ENCODE measurements at regions not wholly inside any gene's neighbourhood (a gene's known extent, or its start where the extent isn't known, plus 50 kb on each side); places are given as distances from the start of the nearest gene placed in this dataset.
"Not testable (repeated sequence)": the region's sequence is repeated elsewhere in the genome, so short reads cannot be mapped to it uniquely, and the experiment has no call there.

DNA sequence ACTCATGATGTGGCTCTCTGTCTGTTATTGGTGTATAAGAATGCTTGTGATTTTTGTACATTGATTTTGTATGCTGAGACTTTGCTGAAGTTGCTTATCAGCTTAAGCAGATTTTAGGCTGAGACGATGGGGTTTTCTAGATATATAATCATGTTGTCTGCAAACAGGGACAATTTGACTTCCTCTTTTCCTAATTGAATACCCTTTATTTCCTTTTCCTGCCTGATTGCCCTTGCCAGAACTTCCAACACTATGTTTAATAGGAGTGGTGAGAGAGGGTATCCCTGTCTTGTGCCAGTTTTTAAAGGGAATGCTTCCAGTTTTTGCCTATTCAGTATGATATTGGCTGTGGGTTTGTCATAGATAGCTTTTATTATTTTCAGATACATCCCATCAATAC is 5271.3 kb upstream of the TPTE start:
- intact Hi-C loops (cut with micrococcal nuclease; ENCODE audit: unreplicated experiment) = not testable (repeated sequence)

DNA sequence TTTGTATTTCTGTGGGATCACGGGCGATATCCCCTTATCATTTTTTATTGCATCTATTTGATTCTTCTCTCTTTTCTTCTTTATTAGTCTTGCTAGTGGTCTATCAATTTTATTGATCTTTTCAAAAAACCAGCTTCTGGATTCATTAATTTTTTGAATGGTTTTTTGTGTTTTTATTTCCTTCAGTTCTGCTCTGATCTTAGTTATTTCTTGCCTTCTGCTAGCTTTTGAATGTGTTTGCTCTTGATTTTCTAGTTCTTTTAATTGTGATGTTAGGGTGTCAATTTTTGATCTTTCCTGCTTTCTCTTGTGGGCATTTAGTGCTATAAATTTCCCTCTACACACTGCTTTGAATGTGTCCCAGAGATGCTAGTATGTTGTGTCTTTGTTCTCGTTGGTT is 5270.2 kb upstream of the TPTE start:
- RAD21 ChIA-PET (ENCODE audit: unreplicated experiment); H3K27ac ChIP-seq (ENCODE audit: control insufficient read depth, insufficient read depth); in situ Hi-C loops (cut with MboI); H3K79me2 ChIP-seq (ENCODE audit: control insufficient read depth, insufficient read depth, low read length); H3K9ac ChIP-seq (ENCODE audit: control insufficient read depth, insufficient read depth, low read length); H3K4me1 ChIP-seq (ENCODE audit: control insufficient read depth, insufficient read depth, low read length); CTCF ChIA-PET; FAIRE-seq; POLR2A ChIA-PET; intact Hi-C loops (cut with micrococcal nuclease; ENCODE audit: unreplicated experiment); H3K4me3 ChIP-seq; H3K27me3 ChIP-seq (replicated peaks in 1 of 2; ENCODE audit: control insufficient read depth in 2 of 2, insufficient read depth in 2 of 2, low read length in 1 of 2); H3K4me2 ChIP-seq (ENCODE audit: control insufficient read depth, insufficient read depth); H2AFZ ChIP-seq (ENCODE audit: control insufficient read depth, low read depth, low read length); H4K20me1 ChIP-seq (ENCODE audit: control insufficient read depth, insufficient read depth); H3K36me3 ChIP-seq (ENCODE audit: control insufficient read depth in 2 of 2, insufficient read depth in 2 of 2, low read length in 1 of 2); SMC1A ChIA-PET (ENCODE audit: uncharacterized antibody, unreplicated experiment); BruUV-seq (replicated peaks); ATAC-seq; DNase-seq (ENCODE audit: low read depth, low spot score); H3K9me3 ChIP-seq (replicated peaks; ENCODE audit: control insufficient read depth, insufficient read depth, low read length): not testable (repeated sequence)
- TF ChIP-seq FOXK2 (IDR thresholded peaks at IDR 0.05) = 0 out of 2 replicates have a peak, but pooled peaks have one; percentile 2
- WGBS (ENCODE audit: insufficient coverage, insufficient replicate concordance, low lambda C conversion rate, missing lambda C conversion rate) = 55% methylated on average over 3 of the region's 3 CpGs

More for the DNA sequence above, 5271.3 kb upstream of the TPTE start:
- H3K27me3 ChIP-seq (replicated peaks in 1 of 2; ENCODE audit: control insufficient read depth in 2 of 2, insufficient read depth in 2 of 2, low read length in 1 of 2); H3K27ac ChIP-seq (ENCODE audit: control insufficient read depth, insufficient read depth); SMC1A ChIA-PET (ENCODE audit: uncharacterized antibody, unreplicated experiment); BruUV-seq (replicated peaks); H3K9me3 ChIP-seq (replicated peaks; ENCODE audit: control insufficient read depth, insufficient read depth, low read length); FAIRE-seq; in situ Hi-C loops (cut with MboI); H3K36me3 ChIP-seq (ENCODE audit: control insufficient read depth in 2 of 2, insufficient read depth in 2 of 2, low read length in 1 of 2); POLR2A ChIA-PET; H3K9ac ChIP-seq (ENCODE audit: control insufficient read depth, insufficient read depth, low read length); H3K4me2 ChIP-seq (ENCODE audit: control insufficient read depth, insufficient read depth); H2AFZ ChIP-seq (ENCODE audit: control insufficient read depth, low read depth, low read length); ATAC-seq; RAD21 ChIA-PET (ENCODE audit: unreplicated experiment); H3K4me1 ChIP-seq (ENCODE audit: control insufficient read depth, insufficient read depth, low read length); H4K20me1 ChIP-seq (ENCODE audit: control insufficient read depth, insufficient read depth); DNase-seq (ENCODE audit: low read depth, low spot score); H3K4me3 ChIP-seq; H3K79me2 ChIP-seq (ENCODE audit: control insufficient read depth, insufficient read depth, low read length); CTCF ChIA-PET: not testable (repeated sequence)
- 22% methylated on average over 1 of the region's 1 CpG for WGBS (ENCODE audit: insufficient coverage, insufficient replicate concordance, low lambda C conversion rate, missing lambda C conversion rate)

DNA sequence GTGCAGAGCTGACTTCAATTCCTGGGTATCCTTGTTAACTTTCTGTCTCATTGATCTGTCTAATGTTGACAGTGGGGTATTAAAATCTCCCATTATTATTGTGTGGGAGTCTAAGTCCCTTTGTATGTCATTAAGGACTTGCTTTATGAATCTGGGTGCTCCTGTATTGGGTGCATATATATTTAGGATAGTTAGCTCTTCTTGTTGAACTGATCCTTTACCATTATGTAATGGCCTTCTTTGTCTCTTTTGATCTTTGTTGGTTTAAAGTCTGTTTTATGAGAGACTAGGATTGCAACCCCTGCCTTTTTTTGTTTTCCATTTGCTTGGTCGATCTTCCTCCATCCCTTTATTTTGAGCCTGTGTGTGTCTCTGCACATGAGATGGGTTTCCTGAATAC is 5269.5 kb upstream of the TPTE start:
- H3K79me2 ChIP-seq (ENCODE audit: control insufficient read depth, insufficient read depth, low read length); RAD21 ChIA-PET (ENCODE audit: unreplicated experiment); DNase-seq (ENCODE audit: low read depth, low spot score); ATAC-seq; in situ Hi-C loops (cut with MboI); POLR2A ChIA-PET; H3K27me3 ChIP-seq (replicated peaks in 1 of 2; ENCODE audit: control insufficient read depth in 2 of 2, insufficient read depth in 2 of 2, low read length in 1 of 2); intact Hi-C loops (cut with micrococcal nuclease; ENCODE audit: unreplicated experiment); H2AFZ ChIP-seq (ENCODE audit: control insufficient read depth, low read depth, low read length); H3K4me1 ChIP-seq (ENCODE audit: control insufficient read depth, insufficient read depth, low read length); H3K9me3 ChIP-seq (replicated peaks; ENCODE audit: control insufficient read depth, insufficient read depth, low read length); H4K20me1 ChIP-seq (ENCODE audit: control insufficient read depth, insufficient read depth); SMC1A ChIA-PET (ENCODE audit: uncharacterized antibody, unreplicated experiment); H3K9ac ChIP-seq (ENCODE audit: control insufficient read depth, insufficient read depth, low read length); H3K4me2 ChIP-seq (ENCODE audit: control insufficient read depth, insufficient read depth); H3K36me3 ChIP-seq (ENCODE audit: control insufficient read depth in 2 of 2, insufficient read depth in 2 of 2, low read length in 1 of 2); H3K27ac ChIP-seq (ENCODE audit: control insufficient read depth, insufficient read depth); FAIRE-seq; CTCF ChIA-PET; H3K4me3 ChIP-seq; BruUV-seq (replicated peaks): not testable (repeated sequence)
- WGBS (ENCODE audit: insufficient coverage, insufficient replicate concordance, low lambda C conversion rate, missing lambda C conversion rate) = 13% methylated on average over 1 of the region's 1 CpG
